NCI-H1694 (cell line): ENCODE measurements at regions not wholly inside any gene's neighbourhood (a gene's known extent, or its start where the extent isn't known, plus 50 kb on each side); places are given as distances from the start of the nearest gene placed in this dataset.
"Not testable (repeated sequence)": the region's sequence is repeated elsewhere in the genome, so short reads cannot be mapped to it uniquely, and the experiment has no call there.

Experiments used
- DNase-seq: peaks from one replicate; lab custom pipeline; 2025; lab: John Stamatoyannopoulos, UW

GRCh38 chr18:28267878-28268625, 91.1 kb upstream of the CDH2 start:
- DNase-seq, result no peak

GRCh38 chr18:28267276-28267675, 90.3 kb upstream of the CDH2 start:
- DNase-seq, result no peak

- no peak for DNase-seq
Observed at GRCh38 chr18:28256166-28256565, 79.2 kb upstream of the CDH2 start.

- no peak for DNase-seq
Observed at GRCh38 chr18:28248653-28249052, 71.7 kb upstream of the CDH2 start.

- DNase-seq, result not testable (repeated sequence)
Observed at GRCh38 chr18:28240626-28241025, 63.7 kb upstream of the CDH2 start.

- DNase-seq, result no peak
Observed at GRCh38 chr18:28236487-28236886, 59.6 kb upstream of the CDH2 start.
